HepG2 (cell line): ENCODE measurements at regions not wholly inside any gene's neighbourhood (a gene's known extent, or its start where the extent isn't known, plus 50 kb on each side); places are given as distances from the start of the nearest gene placed in this dataset.

ENCODE experiments used
- EZH2 ChIP-seq: conservative IDR thresholded peaks from 2 replicates; pipeline ENCODE4 v1.6.1; 2012; ENCODE audit warnings: mild to moderate bottlenecking, low read depth, low read length, moderate library complexity
- ONECUT2 ChIP-seq: sonication (generic); formaldehyde crosslinking; IDR thresholded peaks from 2 replicates; pipeline ENCODE4 v1.4.0; 2020; ENCODE audit warnings: missing genetic modification reagents
- SOX5 ChIP-seq: IDR thresholded peaks from 2 replicates; pipeline ENCODE4 v1.6.1; 2016; ENCODE audit warnings: borderline replicate concordance
- SRF ChIP-seq: IDR thresholded peaks from 2 replicates; pipeline ENCODE4 v1.6.1; 2011; ENCODE audit warnings: mild to moderate bottlenecking, low read depth, low read length, moderate library complexity
- ZNF274 ChIP-seq: sonication (generic); formaldehyde crosslinking; IDR thresholded peaks from 2 replicates; pipeline ENCODE4 v1.5.1; 2020; ENCODE audit warnings: mild to moderate bottlenecking, missing genetic modification reagents
- TF ChIP-seq, protein P1 (sequence below): sonication (generic); formaldehyde crosslinking; IDR thresholded peaks from 2 replicates; pipeline ENCODE4 v1.4.0; 2020; ENCODE audit warnings: mild to moderate bottlenecking, missing genetic modification reagents
- TF ChIP-seq, protein P2 (sequence below): sonication (generic); formaldehyde crosslinking; IDR thresholded peaks from 2 replicates; pipeline ENCODE4 v1.5.0; 2020; ENCODE audit warnings: mild to moderate bottlenecking, missing genetic modification reagents, moderate library complexity

GRCh38 chr5:53237876-53238275 lies 128.3 kb upstream of the MOCS2 start:
- no peak for TF ChIP-seq SRF
- TF ChIP-seq, protein P1, sequence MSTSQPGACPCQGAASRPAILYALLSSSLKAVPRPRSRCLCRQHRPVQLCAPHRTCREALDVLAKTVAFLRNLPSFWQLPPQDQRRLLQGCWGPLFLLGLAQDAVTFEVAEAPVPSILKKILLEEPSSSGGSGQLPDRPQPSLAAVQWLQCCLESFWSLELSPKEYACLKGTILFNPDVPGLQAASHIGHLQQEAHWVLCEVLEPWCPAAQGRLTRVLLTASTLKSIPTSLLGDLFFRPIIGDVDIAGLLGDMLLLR (CRISPR knock-in tag) = no peak
- TF ChIP-seq, protein P2, sequence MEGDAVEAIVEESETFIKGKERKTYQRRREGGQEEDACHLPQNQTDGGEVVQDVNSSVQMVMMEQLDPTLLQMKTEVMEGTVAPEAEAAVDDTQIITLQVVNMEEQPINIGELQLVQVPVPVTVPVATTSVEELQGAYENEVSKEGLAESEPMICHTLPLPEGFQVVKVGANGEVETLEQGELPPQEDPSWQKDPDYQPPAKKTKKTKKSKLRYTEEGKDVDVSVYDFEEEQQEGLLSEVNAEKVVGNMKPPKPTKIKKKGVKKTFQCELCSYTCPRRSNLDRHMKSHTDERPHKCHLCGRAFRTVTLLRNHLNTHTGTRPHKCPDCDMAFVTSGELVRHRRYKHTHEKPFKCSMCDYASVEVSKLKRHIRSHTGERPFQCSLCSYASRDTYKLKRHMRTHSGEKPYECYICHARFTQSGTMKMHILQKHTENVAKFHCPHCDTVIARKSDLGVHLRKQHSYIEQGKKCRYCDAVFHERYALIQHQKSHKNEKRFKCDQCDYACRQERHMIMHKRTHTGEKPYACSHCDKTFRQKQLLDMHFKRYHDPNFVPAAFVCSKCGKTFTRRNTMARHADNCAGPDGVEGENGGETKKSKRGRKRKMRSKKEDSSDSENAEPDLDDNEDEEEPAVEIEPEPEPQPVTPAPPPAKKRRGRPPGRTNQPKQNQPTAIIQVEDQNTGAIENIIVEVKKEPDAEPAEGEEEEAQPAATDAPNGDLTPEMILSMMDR (CRISPR knock-in tag) = no peak
- TF ChIP-seq SOX5 (CRISPR knock-in tag) = no peak
- TF ChIP-seq EZH2 = no peak
- no peak for TF ChIP-seq ONECUT2 (CRISPR knock-in tag)
- no peak for TF ChIP-seq ZNF274 (CRISPR knock-in tag)
